AG09319 (cell line): ENCODE measurements at regions not wholly inside any gene's neighbourhood (a gene's known extent, or its start where the extent isn't known, plus 50 kb on each side); places are given as distances from the start of the nearest gene placed in this dataset.

Source experiments
- DNase-seq: peaks from one replicate; pipeline ENCODE4 v3.0.0-alpha.2; 2010; ENCODE audit warnings: low read depth; ENCODE audit errors: extremely low read depth
- TF ChIP-seq, protein P1 (sequence below): IDR thresholded peaks from 2 replicates; pipeline ENCODE4 v1.5.1; 2011; ENCODE audit warnings: low read depth, mild to moderate bottlenecking, inconsistent platforms, low read length, moderate library complexity

DNA sequence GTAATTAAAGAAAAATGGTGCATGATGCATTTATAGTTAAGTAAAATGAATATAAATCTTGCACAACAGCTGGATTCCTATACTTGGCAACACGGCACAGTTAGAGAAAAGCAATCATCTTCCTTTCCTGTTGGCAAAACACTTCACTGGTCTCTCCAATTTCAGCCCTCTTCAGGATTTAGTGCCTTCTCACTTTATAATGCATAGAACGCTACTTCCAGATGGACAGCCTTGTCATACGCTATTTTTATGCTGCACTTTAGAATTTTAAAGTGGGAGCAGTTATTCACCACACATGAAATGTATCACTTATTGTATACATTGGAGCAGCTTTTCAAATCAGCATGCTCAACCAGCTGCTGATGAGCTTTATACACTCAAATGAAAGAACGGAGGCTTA lies 194.4 kb upstream of the GBE1 start:
- no peak for DNase-seq

DNA sequence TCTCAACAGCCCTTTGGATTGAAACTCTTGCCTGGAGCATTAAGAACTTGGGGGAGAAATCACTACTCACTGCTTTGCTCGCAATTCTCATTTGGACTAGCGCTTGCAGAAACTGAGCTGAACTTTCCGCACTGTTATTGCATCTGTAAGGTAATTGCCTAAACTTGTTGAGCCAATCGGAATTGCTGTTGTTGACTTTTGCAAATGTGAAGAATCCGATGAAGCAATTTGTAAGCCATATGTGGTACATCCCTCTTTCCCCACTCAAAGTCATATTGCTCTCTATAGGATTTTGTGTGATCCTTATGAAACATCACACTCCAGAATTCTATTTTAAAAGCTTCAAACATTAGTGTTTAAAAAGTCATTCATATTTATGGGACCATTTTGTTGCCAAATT lies 191.7 kb upstream of the GBE1 start:
- no peak for DNase-seq

More for the DNA sequence above, 194.4 kb upstream of the GBE1 start:
- TF ChIP-seq, protein P1, sequence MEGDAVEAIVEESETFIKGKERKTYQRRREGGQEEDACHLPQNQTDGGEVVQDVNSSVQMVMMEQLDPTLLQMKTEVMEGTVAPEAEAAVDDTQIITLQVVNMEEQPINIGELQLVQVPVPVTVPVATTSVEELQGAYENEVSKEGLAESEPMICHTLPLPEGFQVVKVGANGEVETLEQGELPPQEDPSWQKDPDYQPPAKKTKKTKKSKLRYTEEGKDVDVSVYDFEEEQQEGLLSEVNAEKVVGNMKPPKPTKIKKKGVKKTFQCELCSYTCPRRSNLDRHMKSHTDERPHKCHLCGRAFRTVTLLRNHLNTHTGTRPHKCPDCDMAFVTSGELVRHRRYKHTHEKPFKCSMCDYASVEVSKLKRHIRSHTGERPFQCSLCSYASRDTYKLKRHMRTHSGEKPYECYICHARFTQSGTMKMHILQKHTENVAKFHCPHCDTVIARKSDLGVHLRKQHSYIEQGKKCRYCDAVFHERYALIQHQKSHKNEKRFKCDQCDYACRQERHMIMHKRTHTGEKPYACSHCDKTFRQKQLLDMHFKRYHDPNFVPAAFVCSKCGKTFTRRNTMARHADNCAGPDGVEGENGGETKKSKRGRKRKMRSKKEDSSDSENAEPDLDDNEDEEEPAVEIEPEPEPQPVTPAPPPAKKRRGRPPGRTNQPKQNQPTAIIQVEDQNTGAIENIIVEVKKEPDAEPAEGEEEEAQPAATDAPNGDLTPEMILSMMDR = no peak

DNA sequence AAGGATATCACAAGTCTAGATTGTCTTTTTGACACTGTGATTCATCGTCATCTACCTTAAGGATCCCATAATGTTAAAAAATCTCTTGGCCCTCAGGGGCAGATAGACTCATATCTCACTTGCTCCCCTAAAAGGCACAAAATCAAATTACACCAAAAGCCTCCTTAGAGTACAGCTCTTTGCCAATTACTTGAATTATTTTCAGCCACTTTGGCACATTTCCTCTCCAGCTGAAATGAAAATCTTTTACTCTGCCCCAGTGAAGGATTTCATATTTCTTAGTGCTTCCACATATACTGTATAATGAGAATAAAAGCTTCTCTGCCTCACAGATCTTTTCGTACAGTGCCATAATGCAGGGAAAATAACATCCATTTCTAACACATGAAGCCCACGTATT lies 190.7 kb upstream of the GBE1 start:
- TF ChIP-seq, protein P1 = no peak
- DNase-seq = no peak

More for the DNA sequence above, 191.7 kb upstream of the GBE1 start:
- TF ChIP-seq, protein P1 = no peak

DNA sequence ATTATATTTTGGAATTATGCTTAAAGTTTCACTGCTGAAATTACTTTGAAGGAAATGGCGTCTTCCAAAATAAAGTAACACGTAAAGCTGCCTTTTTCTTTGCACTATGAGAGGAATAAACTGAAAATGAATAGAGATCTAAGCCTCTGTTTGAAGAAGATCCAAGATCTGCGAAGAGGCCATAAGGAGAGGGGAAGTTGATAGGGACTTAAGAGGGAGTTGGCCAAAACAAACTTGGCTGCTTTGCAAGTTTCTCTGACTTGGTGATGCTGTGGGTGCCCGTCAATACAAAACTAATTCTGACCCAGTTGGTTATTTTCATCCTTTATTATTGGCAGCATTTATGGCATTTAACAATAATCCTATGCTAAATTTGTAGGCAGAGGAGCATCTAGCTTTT lies 190.2 kb upstream of the GBE1 start:
- TF ChIP-seq, protein P1 = no peak
- no peak for DNase-seq

DNA sequence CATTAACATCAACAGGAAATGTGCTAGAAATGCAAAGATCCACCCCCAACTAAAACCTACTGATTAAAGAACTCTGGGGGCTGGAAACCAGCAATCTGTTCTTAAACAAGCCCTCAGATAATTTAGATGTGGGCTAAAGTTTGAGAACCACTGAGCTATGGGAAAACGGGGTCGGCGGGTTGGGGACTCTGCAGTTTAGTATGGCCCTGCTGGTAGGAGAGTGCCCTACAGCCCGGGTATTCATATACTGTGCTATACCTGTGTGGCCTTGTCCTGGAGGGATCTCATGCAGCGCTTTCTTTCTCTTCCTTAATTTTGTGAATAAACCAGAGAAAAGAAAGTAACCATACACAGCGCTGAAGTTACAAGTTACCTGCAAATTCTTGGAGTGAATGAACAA lies 189.7 kb upstream of the GBE1 start:
- DNase-seq = no peak
- TF ChIP-seq, protein P1 = no peak

DNA sequence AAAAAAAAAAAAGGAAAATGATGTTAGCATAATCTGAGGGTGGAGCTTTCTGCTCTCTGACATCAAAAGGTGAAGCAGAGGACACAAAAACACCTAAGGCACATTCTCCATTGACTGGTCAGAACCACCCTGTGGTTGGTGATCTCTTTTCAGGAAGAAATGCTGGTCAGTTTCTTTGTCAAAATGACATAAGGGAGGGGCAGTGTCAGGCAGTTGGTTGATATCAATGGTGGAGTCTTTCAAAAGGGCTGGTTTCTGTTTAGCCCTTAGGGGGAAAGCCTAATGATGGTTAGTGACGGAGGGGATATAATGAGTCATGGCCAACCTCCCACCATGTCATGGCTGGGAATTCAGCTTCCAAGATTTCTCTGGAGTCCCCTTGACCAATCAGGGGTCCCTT lies 185.9 kb upstream of the GBE1 start:
- no peak for DNase-seq
- TF ChIP-seq, protein P1 = no peak

DNA sequence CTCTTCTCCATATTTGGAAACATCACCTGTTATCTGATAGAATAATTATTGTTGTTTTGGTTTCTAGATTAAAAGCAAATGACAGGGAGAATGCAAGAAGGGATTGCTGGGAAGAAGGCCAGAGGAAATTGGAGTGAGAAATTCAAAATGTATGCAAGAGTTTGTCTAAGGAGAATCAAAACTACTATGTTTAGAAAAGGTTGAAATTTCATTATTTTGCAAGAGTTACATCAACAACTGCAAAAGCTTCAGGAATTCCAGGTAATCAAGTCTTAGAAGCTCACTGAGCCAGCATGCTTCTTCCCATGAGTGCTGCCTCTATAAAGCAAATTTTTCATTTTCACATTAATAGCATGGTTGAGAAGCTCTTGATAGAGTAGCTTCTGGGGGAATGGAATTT lies 177.2 kb upstream of the GBE1 start:
- TF ChIP-seq, protein P1 = no peak
- DNase-seq = no peak

DNA sequence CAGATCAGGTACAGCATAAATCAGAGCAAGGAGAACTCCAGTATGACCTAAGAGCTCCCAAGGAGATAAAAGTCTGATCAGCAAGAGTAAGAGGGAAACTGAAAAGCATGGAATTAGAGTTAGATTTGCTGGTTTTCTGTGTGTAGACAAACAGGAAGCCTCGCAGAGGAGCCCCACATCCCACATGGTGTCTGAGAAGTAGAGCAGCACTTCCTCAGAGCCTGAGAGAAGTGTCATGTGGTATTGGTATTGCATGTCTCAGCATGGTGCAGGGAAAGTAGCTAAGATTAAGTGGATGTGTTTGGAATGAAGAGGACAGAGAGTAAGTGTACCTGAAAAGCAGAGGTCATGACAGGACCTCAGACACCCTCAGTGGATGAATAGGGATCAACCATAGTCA lies 175.4 kb upstream of the GBE1 start:
- no peak for DNase-seq
- TF ChIP-seq, protein P1 = no peak
